ENCODE measurements at regions not wholly inside any gene's neighbourhood (a gene's known extent, or its start where the extent isn't known, plus 50 kb on each side); places are given as distances from the start of the nearest gene placed in this dataset.

- DNase-seq, result no peak
Observed at GRCh38 chr10:27451054-27451453, 53.0 kb upstream of the RAB18 start.

- DNase-seq, result no peak
Observed at GRCh38 chr10:27450225-27450624, 53.9 kb upstream of the RAB18 start.

- DNase-seq, result no peak
Observed at GRCh38 chr10:27449571-27449970, 54.5 kb upstream of the RAB18 start.

- peak in 1 of 3 donors; percentile 13 for DNase-seq
Observed at GRCh38 chr10:27448921-27449320, 55.2 kb upstream of the RAB18 start.

- no peak for DNase-seq
Observed at GRCh38 chr10:27447540-27447939, 56.6 kb upstream of the RAB18 start.

- peak; percentile 17 to 62 (median 30) for DNase-seq
Observed at GRCh38 chr10:27446091-27446918, 57.8 kb upstream of the RAB18 start.

- DNase-seq, result no peak
Observed at GRCh38 chr10:27445070-27445469, 59.0 kb upstream of the RAB18 start.

- peak in 1 of 3 donors; percentile 25 for DNase-seq
Observed at GRCh38 chr10:27440478-27440877, 63.6 kb upstream of the RAB18 start.

- peak in 1 of 3 donors; percentile 17 for DNase-seq
Observed at GRCh38 chr10:27440021-27440420, 64.1 kb upstream of the RAB18 start.

GRCh38 chr10:27439101-27439500 is 65.0 kb upstream of the RAB18 start:
- no peak for DNase-seq

- no peak for DNase-seq
Observed at GRCh38 chr10:27437775-27438174, 66.3 kb upstream of the RAB18 start.

- DNase-seq, result no peak
Observed at GRCh38 chr10:27436710-27437109, 67.4 kb upstream of the RAB18 start.

- DNase-seq, result no peak
Observed at GRCh38 chr10:27433976-27434375, 70.1 kb upstream of the RAB18 start.

- no peak for DNase-seq
Observed at GRCh38 chr10:27426948-27427467, 77.1 kb upstream of the RAB18 start.

GRCh38 chr10:27413831-27414348 is 90.2 kb upstream of the RAB18 start:
- no peak for DNase-seq

GRCh38 chr10:27413387-27413786 is 90.7 kb upstream of the RAB18 start:
- DNase-seq, result no peak

- DNase-seq, result no peak
Observed at GRCh38 chr10:27410153-27410552, 94.0 kb upstream of the RAB18 start.

GRCh38 chr10:27407271-27407670 is 96.8 kb upstream of the RAB18 start:
- no peak for DNase-seq

GRCh38 chr10:27399871-27400270 is 104.2 kb upstream of the RAB18 start:
- no peak for DNase-seq

- DNase-seq, result no peak
Observed at GRCh38 chr10:27393961-27394360, 110.1 kb upstream of the RAB18 start.

GRCh38 chr10:27392606-27393005 is 111.5 kb upstream of the RAB18 start:
- no peak for DNase-seq

- no peak for DNase-seq
Observed at GRCh38 chr10:27391916-27392315, 112.2 kb upstream of the RAB18 start.

GRCh38 chr10:27391325-27391724 is 112.8 kb upstream of the RAB18 start:
- no peak for DNase-seq

Measured in muscle of back (tissue), 3 donors.